OCI-LY3 (cell line): ENCODE measurements at regions not wholly inside any gene's neighbourhood (a gene's known extent, or its start where the extent isn't known, plus 50 kb on each side); places are given as distances from the start of the nearest gene placed in this dataset.

Source experiments
- EZH2phosphoT487 ChIP-seq: fragments of 200-600 bp; shearing (Covaris generic); IDR thresholded peaks from 2 replicates; pipeline ENCODE4 v1.6.1; 2018; ENCODE audit warnings: antibody characterized with exemption, mixed run types, low read depth
- TF ChIP-seq, protein P1 (sequence below): fragments of 200-600, 300-600 bp; sonication (generic); IDR thresholded peaks from 2 replicates; pipeline ENCODE4 v1.5.1; 2014; ENCODE audit warnings: antibody characterized with exemption, low read length, low read depth

DNA sequence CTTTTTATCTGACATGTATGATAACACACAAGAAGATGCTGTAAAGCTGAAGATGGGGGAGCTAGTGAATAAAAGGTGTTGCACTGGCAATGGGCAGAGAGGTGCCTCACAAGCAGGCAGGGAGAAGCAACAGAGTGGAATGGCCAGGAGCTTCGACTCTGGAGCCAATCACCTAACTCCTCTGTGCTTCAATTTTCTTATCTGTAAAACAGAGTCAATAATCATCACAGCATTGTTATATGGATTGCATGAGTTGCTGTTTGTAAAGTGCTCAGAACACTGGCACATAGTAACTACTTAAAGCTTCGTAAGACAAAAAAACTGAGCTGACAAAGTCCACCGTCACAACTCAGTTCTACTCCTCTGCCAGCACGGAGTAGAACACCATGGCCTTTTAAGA, 254.2 kb upstream of the POM121L12 start:
- TF ChIP-seq, protein P1, sequence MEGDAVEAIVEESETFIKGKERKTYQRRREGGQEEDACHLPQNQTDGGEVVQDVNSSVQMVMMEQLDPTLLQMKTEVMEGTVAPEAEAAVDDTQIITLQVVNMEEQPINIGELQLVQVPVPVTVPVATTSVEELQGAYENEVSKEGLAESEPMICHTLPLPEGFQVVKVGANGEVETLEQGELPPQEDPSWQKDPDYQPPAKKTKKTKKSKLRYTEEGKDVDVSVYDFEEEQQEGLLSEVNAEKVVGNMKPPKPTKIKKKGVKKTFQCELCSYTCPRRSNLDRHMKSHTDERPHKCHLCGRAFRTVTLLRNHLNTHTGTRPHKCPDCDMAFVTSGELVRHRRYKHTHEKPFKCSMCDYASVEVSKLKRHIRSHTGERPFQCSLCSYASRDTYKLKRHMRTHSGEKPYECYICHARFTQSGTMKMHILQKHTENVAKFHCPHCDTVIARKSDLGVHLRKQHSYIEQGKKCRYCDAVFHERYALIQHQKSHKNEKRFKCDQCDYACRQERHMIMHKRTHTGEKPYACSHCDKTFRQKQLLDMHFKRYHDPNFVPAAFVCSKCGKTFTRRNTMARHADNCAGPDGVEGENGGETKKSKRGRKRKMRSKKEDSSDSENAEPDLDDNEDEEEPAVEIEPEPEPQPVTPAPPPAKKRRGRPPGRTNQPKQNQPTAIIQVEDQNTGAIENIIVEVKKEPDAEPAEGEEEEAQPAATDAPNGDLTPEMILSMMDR: no peak
- TF ChIP-seq EZH2phosphoT487: no peak
